ENCODE measurements at regions not wholly inside any gene's neighbourhood (a gene's known extent, or its start where the extent isn't known, plus 50 kb on each side); places are given as distances from the start of the nearest gene placed in this dataset.

- H3K4me3 ChIP-seq (replicated peaks in 1 of 2; ENCODE audit: low read depth in 2 of 2, low read length in 2 of 2), result no peak overlapping the region
- TF ChIP-seq CTCF (IDR thresholded peaks at IDR 0.05; ENCODE audit: low read depth, low read length), result no peak
- DNase-seq (ENCODE audit: low read depth in 2 of 2), result no peak
Observed at GRCh38 chr11:133669371-133670053, 137.2 kb upstream of the OPCML start.

GRCh38 chr11:133663135-133663985 is 131.1 kb upstream of the OPCML start:
- no peak for TF ChIP-seq CTCF (IDR thresholded peaks at IDR 0.05; ENCODE audit: low read depth, low read length)
- DNase-seq (ENCODE audit: low read depth in 2 of 2), result no peak
- no peak overlapping the region for H3K4me3 ChIP-seq (replicated peaks in 1 of 2; ENCODE audit: low read depth in 2 of 2, low read length in 2 of 2)

- TF ChIP-seq CTCF (IDR thresholded peaks at IDR 0.05; ENCODE audit: low read depth, low read length), result no peak
- DNase-seq (ENCODE audit: low read depth in 2 of 2), result no peak
- H3K4me3 ChIP-seq (replicated peaks in 1 of 2; ENCODE audit: low read depth in 2 of 2, low read length in 2 of 2), result no peak overlapping the region
Observed at GRCh38 chr11:133661846-133662245, 129.5 kb upstream of the OPCML start.

GRCh38 chr11:133660202-133660568 is 127.9 kb upstream of the OPCML start:
- no peak for TF ChIP-seq CTCF (IDR thresholded peaks at IDR 0.05; ENCODE audit: low read depth, low read length)
- no peak overlapping the region for H3K4me3 ChIP-seq (replicated peaks in 1 of 2; ENCODE audit: low read depth in 2 of 2, low read length in 2 of 2)
- DNase-seq (ENCODE audit: low read depth in 2 of 2), result no peak

- no peak overlapping the region for H3K4me3 ChIP-seq (replicated peaks in 1 of 2; ENCODE audit: low read depth in 2 of 2, low read length in 2 of 2)
- TF ChIP-seq CTCF (IDR thresholded peaks at IDR 0.05; ENCODE audit: low read depth, low read length), result no peak
- DNase-seq (ENCODE audit: low read depth in 2 of 2), result no peak
Observed at GRCh38 chr11:133659538-133660201, 127.4 kb upstream of the OPCML start.

- H3K4me3 ChIP-seq (replicated peaks in 1 of 2; ENCODE audit: low read depth in 2 of 2, low read length in 2 of 2), result no peak overlapping the region
- DNase-seq (ENCODE audit: low read depth in 2 of 2), result no peak
- TF ChIP-seq CTCF (IDR thresholded peaks at IDR 0.05; ENCODE audit: low read depth, low read length), result no peak
Observed at GRCh38 chr11:133657054-133657453, 124.8 kb upstream of the OPCML start.
